CD4-positive, alpha-beta T cell treated with Interleukin-2 at 100 ng/mL for 4 hours (primary cell): ENCODE measurements at regions not wholly inside any gene's neighbourhood (a gene's known extent, or its start where the extent isn't known, plus 50 kb on each side); places are given as distances from the start of the nearest gene placed in this dataset.

Experiments
- DNase-seq: peaks from one replicate; pipeline ENCODE4 v3.0.0-alpha.2; 2020; ENCODE audit warnings: low spot score

GRCh38 chr3:25099666-25100065 lies 328.4 kb upstream of the RARB start:
- DNase-seq = no peak

DNA sequence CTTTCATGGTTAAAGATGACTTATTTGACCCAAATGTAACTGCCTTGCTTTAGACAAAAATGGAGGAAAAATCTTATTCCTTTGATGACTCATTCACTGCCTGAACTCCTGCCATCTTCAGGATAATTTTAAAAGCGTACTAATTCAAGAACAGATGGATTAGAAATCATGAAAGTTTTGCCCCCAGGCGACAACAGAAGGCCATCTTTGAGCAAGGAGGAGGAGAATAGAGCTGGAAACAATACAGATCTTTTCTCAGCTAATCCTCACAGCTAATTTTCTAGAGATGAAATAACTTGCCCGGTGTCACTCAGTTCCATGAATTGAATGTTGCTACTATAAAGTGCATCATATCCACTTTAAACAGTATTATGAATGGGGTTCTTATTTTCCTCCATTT lies 324.7 kb upstream of the RARB start:
- DNase-seq = no peak

DNA sequence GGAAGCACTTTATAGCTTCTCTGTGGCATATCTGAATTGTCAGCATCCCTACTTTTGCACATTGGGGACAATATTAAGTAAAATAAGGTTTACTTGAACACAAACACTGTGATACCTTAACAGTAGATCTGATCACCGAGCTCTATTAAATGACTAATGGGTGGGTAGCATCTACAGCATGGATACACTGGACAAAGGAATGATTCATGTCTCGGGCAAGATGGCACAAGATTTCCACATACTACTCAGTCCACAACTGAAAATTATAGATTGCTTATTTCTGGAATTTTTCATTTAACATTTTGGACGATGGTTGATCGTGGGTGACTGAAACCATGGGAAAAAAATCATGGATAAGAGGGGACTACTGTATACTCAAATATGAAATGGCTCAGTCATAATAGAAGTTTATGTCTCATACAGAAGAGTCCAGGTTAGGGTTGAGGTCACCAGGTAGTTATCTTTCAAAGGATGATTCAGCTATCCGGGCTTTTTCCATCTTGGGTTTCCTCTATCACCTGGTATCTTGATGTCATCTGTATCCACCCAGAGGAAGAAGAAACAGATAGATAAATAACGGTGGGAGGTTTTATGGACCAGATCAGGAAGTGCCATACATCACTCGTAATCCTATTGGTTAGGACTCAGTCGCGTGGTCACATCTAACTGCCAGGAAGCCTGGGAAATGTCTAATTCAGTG lies 320.0 kb upstream of the RARB start:
- DNase-seq = no peak

GRCh38 chr3:25110642-25111041 lies 317.4 kb upstream of the RARB start:
- DNase-seq = no peak

- no peak for DNase-seq
These were observed 314.2 kb upstream of the RARB start for GRCh38 chr3:25113891-25114290.

GRCh38 chr3:25114532-25114931 lies 313.5 kb upstream of the RARB start:
- no peak for DNase-seq

- no peak for DNase-seq
These were observed 311.0 kb upstream of the RARB start for GRCh38 chr3:25117005-25117593.

GRCh38 chr3:25119682-25120081 lies 308.4 kb upstream of the RARB start:
- no peak for DNase-seq

- no peak for DNase-seq
These were observed 307.4 kb upstream of the RARB start for GRCh38 chr3:25120665-25121064.

GRCh38 chr3:25125201-25125600 lies 302.9 kb upstream of the RARB start:
- DNase-seq = no peak

- DNase-seq = no peak
These were observed 299.3 kb upstream of the RARB start for GRCh38 chr3:25128735-25129134.

DNA sequence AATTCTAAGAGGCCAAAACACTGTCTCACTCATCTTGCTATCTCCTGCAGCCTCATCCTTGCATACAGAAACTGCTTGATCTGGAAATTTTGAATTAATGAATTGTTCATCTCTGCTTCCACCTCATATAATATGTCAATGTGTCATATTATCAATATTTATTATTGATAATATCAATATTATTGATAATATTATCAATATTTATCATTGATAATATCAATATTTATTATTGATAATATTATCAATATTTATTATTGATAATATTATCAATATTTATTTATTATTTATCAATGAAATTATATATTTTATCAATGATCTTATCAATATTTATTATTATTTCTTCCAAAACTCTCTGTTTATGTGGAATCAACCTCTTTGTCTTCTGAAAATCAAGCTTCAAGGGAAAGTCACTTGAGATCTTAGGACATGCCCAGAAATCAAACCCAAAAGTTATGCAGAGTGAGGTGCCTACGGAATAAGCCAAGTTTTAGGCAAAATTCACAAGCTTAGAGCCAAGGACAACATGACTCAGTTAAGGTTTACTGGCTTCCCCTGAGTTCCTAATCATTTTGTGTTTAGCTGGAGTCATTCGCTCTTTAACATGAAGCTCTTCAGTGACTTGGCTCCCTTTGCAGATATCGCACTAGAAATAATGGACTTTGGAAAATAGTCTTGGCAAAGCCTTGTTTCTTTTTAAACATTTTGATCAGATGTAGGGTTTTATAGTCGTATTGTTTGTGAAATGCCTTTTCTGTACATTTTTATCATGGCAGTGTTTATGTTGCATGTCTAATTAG lies 297.1 kb upstream of the RARB start:
- DNase-seq = no peak

- DNase-seq = no peak
These were observed 294.5 kb upstream of the RARB start for GRCh38 chr3:25133588-25133987.

GRCh38 chr3:25137606-25138005 lies 290.5 kb upstream of the RARB start:
- no peak for DNase-seq

DNA sequence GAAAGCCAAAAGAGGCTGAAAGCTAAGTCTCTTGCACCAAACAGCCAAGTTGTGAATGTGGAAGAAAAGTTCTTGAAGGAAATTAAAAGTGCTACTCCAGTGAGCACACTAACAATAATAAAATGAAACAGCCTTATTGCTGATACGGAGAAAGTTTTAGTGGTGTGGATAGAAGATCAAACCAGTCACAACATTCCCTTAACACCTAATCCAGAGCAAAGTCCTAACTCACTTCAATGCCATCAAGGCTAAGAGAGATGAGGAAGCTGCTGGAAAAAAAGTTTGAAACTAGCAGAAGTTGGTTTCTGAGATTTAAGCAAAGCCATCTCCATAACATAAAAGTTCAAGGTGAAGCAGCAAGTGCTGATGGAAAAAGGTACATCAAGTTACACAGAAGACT lies 288.8 kb upstream of the RARB start:
- DNase-seq = no peak

GRCh38 chr3:25142609-25143355 lies 285.3 kb upstream of the RARB start:
- no peak for DNase-seq

DNA sequence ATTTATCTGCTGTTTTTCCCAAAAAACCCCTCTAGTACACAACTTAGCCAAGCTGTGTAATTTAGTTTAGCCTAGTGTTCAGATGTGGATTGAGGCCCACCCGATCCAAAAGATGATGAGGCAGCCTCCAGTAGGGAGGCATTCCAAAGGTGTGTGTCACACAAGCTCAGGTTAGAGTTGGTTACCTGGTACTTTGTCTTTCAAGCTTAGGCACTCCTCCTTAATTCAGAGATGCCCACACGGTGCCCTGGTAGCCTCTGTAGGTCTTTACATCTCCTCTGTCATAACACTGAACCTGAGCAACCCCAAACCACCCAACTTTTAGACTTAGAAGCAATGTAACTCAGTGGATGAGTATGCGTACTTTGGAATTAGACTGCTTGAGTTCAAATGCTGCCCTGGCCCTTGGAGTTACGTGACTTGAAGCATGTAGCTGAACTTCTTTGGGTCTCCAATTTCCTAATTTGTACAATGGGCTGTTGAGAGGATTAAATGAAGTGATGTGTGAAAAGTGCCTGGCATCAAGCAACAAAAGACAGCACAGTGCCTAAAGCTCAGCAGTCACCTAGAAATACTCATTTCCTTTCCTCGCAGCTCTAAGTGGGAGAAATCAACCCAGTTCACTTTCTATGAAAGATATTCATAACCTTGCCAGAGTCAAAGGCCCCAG lies 284.6 kb upstream of the RARB start:
- DNase-seq = no peak

GRCh38 chr3:25144430-25144829 lies 283.6 kb upstream of the RARB start:
- DNase-seq = no peak

- no peak for DNase-seq
These were observed 282.9 kb upstream of the RARB start for GRCh38 chr3:25145176-25145575.

GRCh38 chr3:25150199-25150598 lies 277.9 kb upstream of the RARB start:
- no peak for DNase-seq

- DNase-seq = no peak
These were observed 276.7 kb upstream of the RARB start for GRCh38 chr3:25151281-25151902.

GRCh38 chr3:25151903-25152295 lies 276.2 kb upstream of the RARB start:
- DNase-seq = no peak
